ENCODE measurements at regions not wholly inside any gene's neighbourhood (a gene's known extent, or its start where the extent isn't known, plus 50 kb on each side); places are given as distances from the start of the nearest gene placed in this dataset.

DNA sequence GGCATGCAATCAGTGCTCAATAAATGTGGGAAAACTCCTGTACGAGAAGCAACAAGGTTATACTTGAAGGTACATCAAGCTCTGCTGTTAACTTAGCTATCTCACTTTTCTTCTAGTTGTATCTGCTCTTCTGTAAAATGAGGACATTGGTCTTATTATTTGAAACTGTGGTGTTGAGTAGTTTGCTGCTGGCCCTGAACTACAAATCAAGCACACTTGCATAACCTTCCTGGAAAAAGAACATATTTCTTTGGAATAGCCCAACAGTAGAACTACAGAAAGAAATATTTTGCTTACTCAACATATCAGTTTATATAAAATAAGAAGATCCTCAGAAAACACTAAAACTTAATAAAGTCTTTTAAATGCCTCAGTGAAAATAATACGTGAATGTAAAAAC is 203.0 kb downstream of the KCTD12 start:
- Mint-ChIP-seq H3K4me3 (no peak overlapping the region), H3K27me3 (ENCODE audit: insufficient read depth) (peaks cover 3% of the 10 kb centered on the region; the same call in 1 of the 2 replicates), H3K27ac (no peak overlapping the region), H3K4me1 (ENCODE audit: low read depth) (no peaks in the 10 kb centered on the region), H3K36me3 (ENCODE audit: low read depth) (no peaks in the 10 kb centered on the region), H3K9me3 (no peaks in the 10 kb centered on the region)
- TF ChIP-seq, protein P1, sequence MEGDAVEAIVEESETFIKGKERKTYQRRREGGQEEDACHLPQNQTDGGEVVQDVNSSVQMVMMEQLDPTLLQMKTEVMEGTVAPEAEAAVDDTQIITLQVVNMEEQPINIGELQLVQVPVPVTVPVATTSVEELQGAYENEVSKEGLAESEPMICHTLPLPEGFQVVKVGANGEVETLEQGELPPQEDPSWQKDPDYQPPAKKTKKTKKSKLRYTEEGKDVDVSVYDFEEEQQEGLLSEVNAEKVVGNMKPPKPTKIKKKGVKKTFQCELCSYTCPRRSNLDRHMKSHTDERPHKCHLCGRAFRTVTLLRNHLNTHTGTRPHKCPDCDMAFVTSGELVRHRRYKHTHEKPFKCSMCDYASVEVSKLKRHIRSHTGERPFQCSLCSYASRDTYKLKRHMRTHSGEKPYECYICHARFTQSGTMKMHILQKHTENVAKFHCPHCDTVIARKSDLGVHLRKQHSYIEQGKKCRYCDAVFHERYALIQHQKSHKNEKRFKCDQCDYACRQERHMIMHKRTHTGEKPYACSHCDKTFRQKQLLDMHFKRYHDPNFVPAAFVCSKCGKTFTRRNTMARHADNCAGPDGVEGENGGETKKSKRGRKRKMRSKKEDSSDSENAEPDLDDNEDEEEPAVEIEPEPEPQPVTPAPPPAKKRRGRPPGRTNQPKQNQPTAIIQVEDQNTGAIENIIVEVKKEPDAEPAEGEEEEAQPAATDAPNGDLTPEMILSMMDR (IDR thresholded peaks at IDR 0.05): no peak
- no peak for DNase-seq

DNA sequence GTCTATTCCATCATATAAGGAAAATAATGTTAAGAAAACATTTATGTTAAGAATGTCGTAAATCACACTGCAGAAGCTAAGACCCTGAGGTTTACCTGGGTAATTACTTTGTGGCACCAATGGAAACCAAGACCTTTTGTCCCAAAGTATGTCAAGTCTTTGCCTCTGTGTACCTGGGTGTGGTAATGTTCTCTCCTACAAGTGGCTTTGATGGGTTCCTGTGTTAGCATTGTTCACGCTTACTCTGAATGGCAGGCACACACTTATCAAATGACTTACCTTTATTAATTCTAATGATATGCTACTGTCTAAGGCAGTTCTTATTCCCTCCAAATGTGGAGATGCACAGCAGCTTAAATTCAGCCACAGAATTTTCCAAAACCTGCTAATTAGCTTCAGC is 206.1 kb downstream of the KCTD12 start:
- no peaks in the 10 kb centered on the region for H3K9me3 Mint-ChIP-seq
- TF ChIP-seq, protein P1 (IDR thresholded peaks at IDR 0.05): no peak
- DNase-seq: no peak
- H3K4me1 Mint-ChIP-seq (ENCODE audit: low read depth): no peaks in the 10 kb centered on the region
- no peak overlapping the region for H3K27ac Mint-ChIP-seq
- H3K27me3 Mint-ChIP-seq (ENCODE audit: insufficient read depth): no peaks in the 10 kb centered on the region
- no peaks in the 10 kb centered on the region for H3K36me3 Mint-ChIP-seq (ENCODE audit: low read depth)
- H3K4me3 Mint-ChIP-seq: no peak overlapping the region

DNA sequence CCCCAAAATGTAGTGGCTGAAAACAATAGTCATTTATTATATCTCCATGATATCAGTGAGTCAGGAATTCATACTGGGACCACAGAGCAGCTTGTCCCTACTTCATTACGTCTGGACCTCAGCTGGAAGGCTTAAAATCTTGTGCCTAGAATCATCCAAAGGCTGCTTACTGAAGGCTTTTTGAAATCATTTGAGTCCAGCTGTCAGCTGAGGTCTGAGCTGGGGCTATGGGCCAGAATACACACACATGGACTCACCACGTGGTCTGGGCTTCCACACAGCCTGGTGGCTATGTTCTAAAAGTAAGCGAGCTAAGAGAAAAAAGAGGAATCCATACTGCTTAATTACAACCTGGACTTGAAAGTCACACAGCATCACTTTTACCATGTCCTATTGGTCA is 209.2 kb downstream of the KCTD12 start:
- Mint-ChIP-seq H3K9me3 (no peaks in the 10 kb centered on the region), H3K27ac (no peak overlapping the region), H3K4me1 (ENCODE audit: low read depth) (no peaks in the 10 kb centered on the region), H3K27me3 (ENCODE audit: insufficient read depth) (no peaks in the 10 kb centered on the region), H3K4me3 (no peak overlapping the region), H3K36me3 (ENCODE audit: low read depth) (no peaks in the 10 kb centered on the region)
- TF ChIP-seq, protein P1 (IDR thresholded peaks at IDR 0.05): no peak
- no peak for DNase-seq

DNA sequence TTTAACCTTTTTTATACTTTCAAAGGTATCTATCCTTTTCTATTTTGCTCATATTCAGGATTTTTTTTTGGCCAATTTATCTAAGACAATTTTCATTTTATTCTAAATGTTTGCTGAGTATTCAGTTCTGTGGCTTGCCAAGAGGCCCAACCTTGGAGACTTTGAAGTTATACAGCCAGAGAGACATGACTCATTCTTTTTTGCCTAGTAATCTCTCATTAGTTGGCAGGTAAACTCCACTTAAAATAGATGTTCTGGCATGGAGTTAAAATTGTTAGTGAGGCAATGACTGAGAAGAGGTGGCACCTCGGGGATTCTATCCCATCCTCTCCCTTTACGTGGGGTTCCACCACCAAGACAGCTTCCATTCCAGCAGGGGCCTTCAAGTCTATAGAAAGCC is 213.8 kb downstream of the KCTD12 start:
- Mint-ChIP-seq H3K4me3 (no peak overlapping the region), H3K27ac (no peak overlapping the region), H3K4me1 (ENCODE audit: low read depth) (no peaks in the 10 kb centered on the region), H3K27me3 (ENCODE audit: insufficient read depth) (0 out of 2 replicates have a peak, but pooled peaks cover 2% of the 10 kb centered on the region), H3K9me3 (no peaks in the 10 kb centered on the region), H3K36me3 (ENCODE audit: low read depth) (no peaks in the 10 kb centered on the region)
- DNase-seq: no peak
- TF ChIP-seq, protein P1 (IDR thresholded peaks at IDR 0.05): no peak

DNA sequence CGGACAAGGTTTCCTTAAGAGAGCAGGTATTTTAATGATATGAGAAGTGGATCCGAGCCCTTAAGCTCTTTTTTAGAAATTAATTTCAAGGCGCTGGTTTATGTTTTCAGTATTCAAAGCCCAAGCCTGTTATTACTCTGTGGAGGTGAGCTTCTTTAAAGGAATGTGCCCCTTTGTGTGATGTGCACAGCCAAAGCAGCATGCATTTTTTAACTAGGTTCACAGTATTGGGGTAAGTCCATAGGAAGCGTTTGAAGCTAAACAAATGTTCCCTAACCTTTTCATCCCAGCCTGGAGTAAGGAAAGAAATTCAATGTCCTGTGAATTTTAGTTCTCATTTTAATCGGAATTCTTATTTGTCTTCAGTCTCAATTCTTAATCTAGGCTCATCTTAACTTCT is 217.5 kb downstream of the KCTD12 start:
- no peak overlapping the region for H3K4me3 Mint-ChIP-seq
- no peaks in the 10 kb centered on the region for H3K9me3 Mint-ChIP-seq
- DNase-seq: no peak
- H3K27ac Mint-ChIP-seq: no peak overlapping the region
- H3K4me1 Mint-ChIP-seq (ENCODE audit: low read depth): no peaks in the 10 kb centered on the region
- TF ChIP-seq, protein P1 (IDR thresholded peaks at IDR 0.05): no peak
- H3K36me3 Mint-ChIP-seq (ENCODE audit: low read depth): no peaks in the 10 kb centered on the region
- peaks cover 2% of the 10 kb centered on the region; the same call in 1 of the 2 replicates for H3K27me3 Mint-ChIP-seq (ENCODE audit: insufficient read depth)

DNA sequence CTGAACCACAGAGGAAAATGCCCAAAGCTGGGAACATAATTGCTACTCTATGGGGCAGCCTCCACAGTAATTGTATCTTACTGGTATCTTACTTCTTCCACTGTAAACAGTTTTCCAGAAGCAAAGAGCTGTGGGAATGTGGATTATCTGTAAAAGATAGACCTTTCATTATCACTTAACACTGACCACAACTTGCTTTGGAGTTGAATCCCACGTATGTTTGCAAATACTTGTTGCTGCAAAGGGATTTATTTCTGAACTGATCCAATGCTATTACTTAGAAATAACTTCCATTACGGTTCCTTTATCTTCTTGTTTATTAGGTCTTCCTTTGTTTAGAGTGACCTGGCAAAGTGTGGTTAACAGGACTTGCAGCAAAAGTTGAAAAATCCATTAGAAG is 218.1 kb downstream of the KCTD12 start:
- peaks cover 2% of the 10 kb centered on the region; the same call in 1 of the 2 replicates for H3K27me3 Mint-ChIP-seq (ENCODE audit: insufficient read depth)
- no peaks in the 10 kb centered on the region for H3K9me3 Mint-ChIP-seq
- DNase-seq: no peak
- no peaks in the 10 kb centered on the region for H3K4me1 Mint-ChIP-seq (ENCODE audit: low read depth)
- no peak overlapping the region for H3K27ac Mint-ChIP-seq
- H3K36me3 Mint-ChIP-seq (ENCODE audit: low read depth): no peaks in the 10 kb centered on the region
- no peak overlapping the region for H3K4me3 Mint-ChIP-seq
- TF ChIP-seq, protein P1 (IDR thresholded peaks at IDR 0.05): no peak
